GM04504 (cell line): ENCODE measurements at regions not wholly inside any gene's neighbourhood (a gene's known extent, or its start where the extent isn't known, plus 50 kb on each side); places are given as distances from the start of the nearest gene placed in this dataset.

ENCODE experiments used
- DNase-seq: peaks from one replicate; pipeline ENCODE4 v3.0.0-alpha.2; 2012; ENCODE audit warnings: low read depth

DNA sequence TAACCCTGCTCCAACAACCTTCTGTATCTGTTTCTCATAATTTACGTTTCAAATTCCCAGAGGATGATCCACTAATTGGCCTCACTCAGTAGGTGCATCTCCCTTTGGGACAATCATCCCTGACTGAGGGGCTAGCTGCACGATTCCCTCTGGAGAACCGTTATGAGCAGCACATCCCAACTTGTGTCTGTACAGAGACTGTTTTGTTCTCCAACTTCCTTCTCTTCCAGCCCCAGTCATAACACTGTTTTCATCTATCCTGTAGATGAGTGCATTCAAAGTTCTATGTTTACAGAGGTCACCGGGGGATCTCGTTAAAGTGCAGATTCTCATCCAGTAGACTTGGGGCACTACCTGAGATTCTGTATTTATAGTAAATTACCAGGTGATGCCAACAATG is 187.2 kb downstream of the REEP3 start:
- no peak for DNase-seq

DNA sequence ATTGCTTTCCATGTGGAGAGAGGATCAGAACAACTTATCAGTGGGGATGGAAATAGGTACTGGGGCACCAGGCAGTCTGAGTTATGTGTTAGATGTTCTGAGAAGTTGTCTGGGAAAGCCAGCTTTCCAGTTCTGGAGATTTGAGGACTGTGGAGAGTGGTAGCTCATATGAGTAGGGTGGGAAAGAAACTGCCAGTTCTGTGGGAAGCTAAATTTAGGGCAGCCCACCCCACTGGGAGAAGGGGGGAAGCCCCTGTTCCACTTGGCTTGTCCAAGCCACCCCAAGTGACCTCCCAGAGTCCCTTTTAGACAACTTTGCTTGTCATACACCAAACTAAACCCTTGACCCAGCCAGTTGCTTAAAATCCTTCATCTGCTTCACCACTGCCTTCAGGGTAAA is 189.5 kb downstream of the REEP3 start:
- no peak for DNase-seq

- DNase-seq: no peak
Observed at GRCh38 chr10:63711361-63711760, 190.2 kb downstream of the REEP3 start.

DNA sequence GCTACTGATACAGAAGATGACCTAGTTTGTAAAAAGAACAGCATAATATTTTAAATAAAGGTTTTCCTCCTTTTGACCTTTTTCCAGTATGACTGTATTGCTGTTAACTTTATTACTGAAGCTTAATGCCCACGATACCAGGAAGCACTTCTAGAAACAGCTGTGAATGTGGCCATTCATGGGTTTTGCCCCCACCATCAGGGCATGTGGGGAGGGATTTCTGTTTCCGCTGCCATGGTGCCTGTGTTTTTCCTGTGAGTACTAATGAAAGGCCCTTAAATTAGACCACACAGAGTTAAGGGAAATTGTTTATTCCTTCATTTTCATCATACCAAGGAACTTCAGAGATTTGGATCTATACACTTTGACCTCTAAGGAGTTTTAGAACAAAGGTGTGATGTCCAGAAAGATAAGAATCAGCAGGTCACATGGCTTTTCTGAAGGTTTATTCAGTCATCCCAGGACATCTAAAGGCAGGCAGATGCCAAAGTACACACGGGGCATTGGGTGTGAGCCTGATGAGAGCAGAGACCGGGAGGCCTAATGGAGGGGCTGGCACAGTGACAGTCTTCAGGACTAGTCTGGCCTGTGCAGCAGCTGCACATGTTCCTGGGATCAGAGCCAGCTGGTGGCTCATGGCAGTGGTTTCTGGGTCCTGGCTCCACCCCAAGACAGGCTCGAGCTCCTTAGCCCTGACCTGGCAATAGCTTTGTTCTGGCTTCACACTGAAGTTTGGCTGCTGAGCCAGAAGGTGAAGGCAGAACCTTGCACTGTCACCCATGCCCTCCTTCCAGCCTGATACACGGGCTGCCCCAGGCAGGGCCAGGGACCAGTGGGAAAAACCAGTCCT is 190.9 kb downstream of the REEP3 start:
- DNase-seq: peak; percentile 94

- no peak for DNase-seq
Observed at GRCh38 chr10:63712717-63713115, 191.5 kb downstream of the REEP3 start.

GRCh38 chr10:63713191-63714144 is 192.3 kb downstream of the REEP3 start:
- no peak for DNase-seq

DNA sequence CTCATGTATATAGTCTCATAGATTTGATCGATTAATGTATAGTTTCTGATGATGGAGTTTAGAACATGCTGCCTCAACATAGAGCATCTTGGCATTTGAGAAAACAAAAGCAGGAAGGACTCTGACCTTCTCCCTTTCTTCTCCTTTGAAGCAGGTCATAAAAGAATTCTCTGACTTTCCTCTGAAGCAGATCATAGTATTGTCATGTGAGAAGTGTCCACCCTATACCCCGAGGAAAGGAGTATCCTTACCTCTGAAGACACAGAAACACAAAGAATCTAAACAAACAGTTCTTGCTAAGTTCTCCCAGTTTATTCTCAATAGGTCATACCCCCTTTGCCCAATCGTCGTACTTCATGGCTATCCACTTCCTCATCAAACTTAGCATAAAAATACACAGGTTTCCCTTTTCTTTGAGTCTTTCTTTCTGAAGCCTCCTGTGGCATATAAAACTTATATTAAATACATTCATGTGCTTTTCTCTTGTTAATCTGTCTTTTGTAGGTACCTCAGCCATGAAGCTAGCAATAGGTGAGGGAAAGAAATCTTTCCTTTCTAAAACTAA is 194.9 kb downstream of the REEP3 start:
- DNase-seq: no peak

- no peak for DNase-seq
Observed at GRCh38 chr10:63717027-63717715, 196.0 kb downstream of the REEP3 start.

DNA sequence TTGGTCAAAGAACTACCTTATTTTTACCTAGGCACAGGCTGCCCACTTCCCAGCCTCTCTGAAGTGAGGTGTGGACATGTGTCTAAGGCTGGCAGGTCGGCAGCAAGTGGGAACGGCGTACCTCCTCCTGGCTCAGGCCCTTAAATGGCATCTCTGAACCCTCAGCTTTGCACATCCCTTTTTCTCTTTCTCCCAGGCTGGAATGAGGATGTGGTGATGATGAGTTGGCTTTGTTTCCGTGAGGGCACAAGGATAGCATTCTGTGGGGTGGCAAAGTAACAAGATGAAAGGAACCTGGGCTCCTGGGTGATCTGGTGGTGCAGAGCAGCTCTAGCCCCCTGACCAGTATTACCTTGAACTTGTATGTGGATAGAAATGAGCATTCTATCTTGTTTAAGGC is 196.8 kb downstream of the REEP3 start:
- DNase-seq: no peak

DNA sequence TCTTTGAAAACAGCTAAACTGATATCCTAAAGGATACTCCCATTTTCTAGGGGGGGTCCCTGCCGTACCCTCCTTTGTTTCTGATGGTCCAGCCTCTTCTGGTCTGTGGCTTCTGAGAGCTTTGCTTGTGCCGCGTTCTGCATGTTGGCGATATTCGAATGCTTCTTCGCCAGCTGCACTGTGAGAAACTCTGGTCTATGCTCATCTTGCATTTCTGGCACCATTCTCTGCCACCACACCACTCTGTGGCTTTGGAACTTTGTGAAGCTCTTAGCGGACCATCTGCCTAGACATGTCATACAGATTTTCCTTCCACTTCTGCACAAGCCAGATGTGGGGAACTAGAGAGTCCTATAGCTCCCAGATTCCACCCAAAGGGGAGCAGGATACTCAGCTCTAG is 197.2 kb downstream of the REEP3 start:
- no peak for DNase-seq

DNA sequence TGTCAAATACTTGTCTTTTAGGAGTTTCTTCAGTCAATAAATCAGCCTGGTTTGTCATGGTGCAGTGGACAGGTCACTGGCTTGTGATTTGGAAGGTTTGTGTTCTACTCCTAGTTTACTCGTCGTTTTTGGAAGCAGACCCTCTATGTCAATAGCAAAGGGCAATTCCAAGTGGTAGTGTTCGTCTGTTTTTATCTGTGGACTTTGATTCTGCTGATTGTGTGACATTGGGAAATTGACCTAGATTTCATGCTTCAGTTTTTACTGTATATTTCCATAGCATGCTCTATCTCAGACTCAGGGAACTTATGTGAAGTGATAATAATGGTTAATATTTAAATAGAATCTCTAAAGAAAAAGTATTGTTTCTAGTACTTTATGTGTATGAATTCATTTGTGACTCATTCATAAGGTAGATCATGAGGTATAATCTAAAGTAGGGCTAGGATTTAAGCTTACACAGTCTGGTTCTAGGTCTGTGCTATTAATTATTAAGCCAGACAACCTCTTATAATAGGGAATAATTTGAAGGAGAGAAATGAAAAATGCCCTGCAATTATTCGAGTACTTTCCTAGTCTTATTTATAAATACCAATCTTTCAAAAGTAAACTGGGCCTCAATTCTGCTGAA is 198.1 kb downstream of the REEP3 start:
- no peak for DNase-seq

DNA sequence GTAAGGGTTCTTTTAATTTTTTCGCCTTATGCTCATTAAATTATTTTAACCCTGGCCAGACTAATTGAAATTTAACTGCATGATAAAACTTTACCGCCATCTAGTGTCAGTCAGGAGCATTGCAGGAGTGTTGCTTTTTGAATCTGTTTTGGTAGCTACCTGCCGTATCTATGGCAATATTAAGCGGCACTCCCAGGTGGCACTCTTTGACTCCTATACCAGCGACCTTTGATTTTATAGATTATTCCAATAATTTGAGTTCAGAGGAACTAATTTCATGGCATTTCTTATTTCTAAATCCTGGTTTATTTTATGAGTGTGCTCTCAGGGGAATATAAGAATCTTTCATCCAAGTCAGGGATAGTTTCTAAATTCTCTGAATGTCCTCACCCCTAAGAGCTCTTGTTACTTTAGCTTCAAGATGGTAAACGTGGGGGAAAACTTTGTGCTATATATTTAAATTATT is 198.9 kb downstream of the REEP3 start:
- no peak for DNase-seq

DNA sequence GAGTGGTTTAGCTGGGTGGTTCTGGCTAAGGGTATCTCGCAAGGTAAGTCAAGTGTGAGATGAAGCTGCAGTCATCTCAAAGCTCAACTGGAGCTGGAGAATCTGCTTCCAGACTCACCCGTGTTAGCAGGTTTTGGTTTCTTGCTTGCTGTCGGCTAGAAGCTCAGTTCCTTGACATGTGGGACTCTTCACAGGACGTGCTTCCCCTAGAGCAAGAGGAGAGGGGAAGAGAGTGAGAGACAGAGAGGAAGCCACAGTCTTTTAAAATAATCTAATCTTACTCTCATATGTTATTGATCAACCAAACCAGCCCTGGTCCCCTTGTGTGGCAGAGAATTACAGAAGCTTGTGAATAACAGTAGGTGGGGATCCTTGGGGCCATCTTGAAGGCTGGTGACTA is 199.5 kb downstream of the REEP3 start:
- DNase-seq: no peak

DNA sequence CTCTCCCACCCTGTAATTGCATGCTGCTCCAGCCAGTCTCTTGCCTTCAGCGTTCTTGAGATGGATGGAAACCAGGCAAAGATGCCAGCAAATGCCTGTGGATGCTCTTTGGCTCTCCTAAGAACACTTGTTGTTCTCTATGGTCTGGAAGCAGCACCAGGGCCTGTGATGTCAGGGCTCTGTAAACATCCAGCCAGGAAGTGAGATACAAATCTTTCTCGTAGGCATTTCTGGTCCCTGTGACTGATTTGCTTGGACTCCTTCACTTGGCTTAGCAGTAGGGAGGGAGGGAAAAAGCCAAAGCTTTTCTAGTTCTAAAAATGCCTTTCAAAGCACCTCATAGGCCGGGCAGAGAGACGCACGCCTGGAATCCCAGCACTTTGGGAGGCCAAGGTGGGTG is 201.3 kb downstream of the REEP3 start:
- DNase-seq: peak; percentile 32

- no peak for DNase-seq
Observed at GRCh38 chr10:63723320-63723719, 202.1 kb downstream of the REEP3 start.

GRCh38 chr10:63723741-63724140 is 202.5 kb downstream of the REEP3 start:
- DNase-seq: no peak

- no peak for DNase-seq
Observed at GRCh38 chr10:63724922-63725321, 203.7 kb downstream of the REEP3 start.

DNA sequence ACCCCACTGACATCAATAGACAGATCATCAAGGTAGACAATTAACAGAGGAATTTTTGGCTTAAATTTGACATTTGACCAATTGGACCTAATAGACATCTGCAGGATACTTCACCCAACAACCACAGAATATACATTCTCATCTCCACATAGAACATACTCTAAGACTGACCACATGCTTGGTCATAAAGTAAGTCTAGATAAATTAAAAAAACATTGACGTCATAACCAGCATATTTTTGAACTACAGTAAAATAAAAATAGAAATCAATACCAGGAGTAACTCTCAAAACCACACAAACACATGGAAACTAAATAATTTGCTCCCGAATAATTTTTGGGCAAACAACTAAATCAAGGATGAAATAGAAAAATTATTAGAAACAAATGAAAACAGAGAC is 205.7 kb downstream of the REEP3 start:
- no peak for DNase-seq

GRCh38 chr10:63727636-63728035 is 206.4 kb downstream of the REEP3 start:
- no peak for DNase-seq

DNA sequence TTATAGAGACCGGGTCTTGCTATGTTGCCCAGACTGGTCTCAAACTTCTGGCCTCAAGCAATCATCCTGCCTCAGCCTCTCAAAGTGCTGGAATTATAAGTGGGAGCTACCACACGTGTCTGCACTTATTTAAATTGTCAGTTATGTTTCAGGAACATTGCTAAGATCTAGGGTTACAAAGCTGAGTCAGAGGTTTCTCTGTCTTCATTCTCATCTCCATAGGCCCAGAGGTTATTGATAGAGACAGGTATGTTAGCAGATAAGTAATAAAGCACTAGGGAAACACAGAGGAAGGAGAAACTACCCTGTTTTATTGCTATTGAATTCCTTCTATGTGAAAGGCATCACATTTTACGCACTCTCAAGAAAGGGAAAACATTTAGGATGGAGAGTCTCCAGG is 214.1 kb downstream of the REEP3 start:
- DNase-seq: no peak

- DNase-seq: peak; percentile 27
Observed at GRCh38 chr10:63738410-63738809, 217.2 kb downstream of the REEP3 start.
